HCT116 (cell line): ENCODE measurements at regions not wholly inside any gene's neighbourhood (a gene's known extent, or its start where the extent isn't known, plus 50 kb on each side); places are given as distances from the start of the nearest gene placed in this dataset.

ENCODE experiments used
- ATAC-seq: fragments of 200-7000 bp; cut with Tn5 transposase; 2 replicates; pipeline ENCODE4 v1.9.1; 2020; ENCODE audit warnings: mild to moderate bottlenecking, moderate library complexity
- BruUV-seq: library from RNA; stranded (reverse); fragments of 400-500 nt; replicated peaks from 2 replicates; lab custom pipeline; 2021; lab: Mats Ljungman, UMichigan
- CTCF ChIA-PET: fragments of 300-600 bp; sonication (Branson Sonifier 250); formaldehyde crosslinking; loops from one replicate; lab custom pipeline; 2021; ENCODE audit warnings: antibody characterized with exemption; lab: Charles Lee
- POLR2A ChIA-PET: fragments of 300-600, 350-600 bp; sonication (Branson Sonifier 250); formaldehyde crosslinking; loops from one replicate; lab custom pipeline; 2021; ENCODE audit warnings: antibody characterized with exemption; lab: Charles Lee
- RAD21 ChIA-PET, 2 experiments: fragments of 300-600 bp; sonication (Branson Sonifier 250); formaldehyde crosslinking; loops; one replicate each; lab custom pipeline; 2023; ENCODE audit warnings: low total read pairs in 2 of 2; ENCODE audit not compliant: uncharacterized antibody in 2 of 2, unreplicated experiment in 2 of 2, low non-redundant PET in 1 of 2; lab: Charles Lee
- DNase-seq: peaks from one replicate; pipeline ENCODE4 v3.0.0-alpha.2; 2010; ENCODE audit warnings: low read depth, low spot score
- H2AFZ ChIP-seq: fragments of 200-600 bp; shearing (Covaris generic), sonication (generic); 2 replicates; pipeline ENCODE4 v1.6.1; 2017; ENCODE audit warnings: low read depth, mixed run types, mixed read lengths, antibody characterized with exemption, low read length; ENCODE audit not compliant: poor library complexity, severe bottlenecking
- H3K27ac ChIP-seq: 2 replicates; pipeline ENCODE4 v1.5.1; 2012; ENCODE audit warnings: low read depth, low read length
- H3K27me3 ChIP-seq: fragments of 200-600 bp; sonication (generic); 2 replicates; pipeline ENCODE4 v1.6.1; 2016; ENCODE audit warnings: mixed run types, low read length, mixed read lengths; ENCODE audit not compliant: insufficient read depth
- H3K36me3 ChIP-seq, 2 experiments: fragments of 200-500 bp in 1 of 2; fragments of 200-600 bp in 1 of 2; sonication (Bioruptor generic) in 1 of 2; sonication (generic) in 1 of 2; 2 replicates each; pipeline versions ENCODE4 v1.5.1 to v1.6.1; 2014 to 2016; ENCODE audit warnings: low read length in 2 of 2, inconsistent platforms in 1 of 2, mixed read lengths in 1 of 2, mixed run types in 1 of 2; ENCODE audit not compliant: insufficient read depth in 2 of 2, control insufficient read depth in 1 of 2
- H3K4me1 ChIP-seq, 2 experiments: fragments of 200-600 bp in 1 of 2; sonication (generic) in 1 of 2; 2 replicates each; pipeline versions ENCODE4 v1.5.1 to v1.6.1; 2012 to 2017; ENCODE audit warnings: low read length in 2 of 2, inconsistent platforms in 1 of 2, mild to moderate bottlenecking in 1 of 2, mixed read lengths in 1 of 2, mixed run types in 1 of 2, moderate library complexity in 1 of 2; ENCODE audit not compliant: insufficient read depth in 2 of 2, control insufficient read depth in 1 of 2
- H3K4me2 ChIP-seq: fragments of 200-600 bp; sonication (generic); 2 replicates; pipeline ENCODE4 v1.6.1; 2017; ENCODE audit warnings: mixed run types, low read length, mixed read lengths
- H3K4me3 ChIP-seq, 2 experiments: fragments of 200-600 bp in 1 of 2; sonication (generic) in 1 of 2; replicated peaks in 1 of 2; 2 replicates each; pipeline ENCODE4 v1.5.1; 2011 to 2016; ENCODE audit warnings: low read length in 2 of 2, control low read depth in 1 of 2, low read depth in 1 of 2, mild to moderate bottlenecking in 1 of 2, mixed read lengths in 1 of 2, mixed run types in 1 of 2
- H3K79me2 ChIP-seq: fragments of 200-600 bp; sonication (generic); 2 replicates; pipeline ENCODE4 v1.6.1; 2017; ENCODE audit warnings: mild to moderate bottlenecking, mixed run types, low read length, moderate library complexity, mixed read lengths; ENCODE audit not compliant: insufficient read depth
- H3K9ac ChIP-seq: fragments of 200-600 bp; sonication (generic); 2 replicates; pipeline ENCODE4 v1.6.1; 2016; ENCODE audit warnings: low read length, mixed read lengths
- H3K9me2 ChIP-seq: fragments of 200-600 bp; sonication (generic), shearing (Covaris generic); 2 replicates; pipeline ENCODE4 v1.6.1; 2017; ENCODE audit warnings: mixed run types, mild to moderate bottlenecking, moderate library complexity; ENCODE audit not compliant: insufficient read depth
- H3K9me3 ChIP-seq, 2 experiments: fragments of 200-500 bp in 1 of 2; fragments of 200-600 bp in 1 of 2; sonication (Bioruptor generic) in 1 of 2; sonication (generic) in 1 of 2; 2 replicates each; pipeline ENCODE4 v1.6.1; 2014 to 2017; ENCODE audit warnings: low read length in 2 of 2, mixed read lengths in 2 of 2, inconsistent platforms in 1 of 2, low read depth in 1 of 2, mild to moderate bottlenecking in 1 of 2, mixed run types in 1 of 2, moderate library complexity in 1 of 2; ENCODE audit not compliant: control insufficient read depth in 1 of 2, insufficient read depth in 1 of 2
- H4K20me1 ChIP-seq: fragments of 200-600 bp; sonication (generic), shearing (Covaris generic); 2 replicates; pipeline ENCODE4 v1.6.1; 2017; ENCODE audit warnings: mixed run types, mild to moderate bottlenecking, moderate library complexity; ENCODE audit not compliant: insufficient read depth
- CEBPB ChIP-seq: IDR thresholded peaks from 2 replicates; pipeline ENCODE4 v1.6.1; 2012; ENCODE audit warnings: low read depth
- CTCF ChIP-seq, 3 experiments: fragments of 200-600 bp in 1 of 3; sonication (generic) in 1 of 3; IDR thresholded peaks in 2 of 3; conservative IDR thresholded peaks in 1 of 3; 2 replicates each; pipeline ENCODE4 v1.5.1; 2012 to 2017; ENCODE audit warnings: low read depth in 2 of 3, low read length in 2 of 3, antibody characterized with exemption in 1 of 3, borderline replicate concordance in 1 of 3, control low read depth in 1 of 3, mild to moderate bottlenecking in 1 of 3, mixed read lengths in 1 of 3, mixed run types in 1 of 3, moderate library complexity in 1 of 3; ENCODE audit not compliant: insufficient read depth in 1 of 3
- ELF1 ChIP-seq: IDR thresholded peaks from 2 replicates; pipeline ENCODE4 v1.6.1; 2012; ENCODE audit warnings: low read depth, borderline replicate concordance
- EZH2 ChIP-seq: fragments of 200-600 bp; sonication (generic); IDR thresholded peaks from 2 replicates; pipeline ENCODE4 v1.6.1; 2017; ENCODE audit warnings: antibody characterized with exemption, mixed run types
- EZH2phosphoT487 ChIP-seq: fragments of 200-600 bp; IDR thresholded peaks from 2 replicates; pipeline ENCODE4 v1.6.1; 2018; ENCODE audit warnings: antibody characterized with exemption, borderline replicate concordance
- JUND ChIP-seq: IDR thresholded peaks from 2 replicates; pipeline ENCODE4 v1.6.1; 2012
- POLR2AphosphoS5 ChIP-seq: IDR thresholded peaks from 2 replicates; pipeline ENCODE4 v1.6.1; 2011; ENCODE audit warnings: mild to moderate bottlenecking, low read depth, low read length, moderate library complexity
- REST ChIP-seq: IDR thresholded peaks from 2 replicates; pipeline ENCODE4 v1.6.1; 2012; ENCODE audit warnings: low read depth
- SIN3A ChIP-seq: IDR thresholded peaks from 2 replicates; pipeline ENCODE4 v1.6.1; 2012; ENCODE audit warnings: low read depth
- YY1 ChIP-seq: IDR thresholded peaks from 2 replicates; pipeline ENCODE4 v1.6.1; 2011; ENCODE audit warnings: low read length, low read depth, moderate library complexity, mild to moderate bottlenecking; ENCODE audit not compliant: insufficient replicate concordance; ENCODE audit errors: extremely low read depth
- intact Hi-C: fragments of 100-400 bp; cut with micrococcal nuclease; formaldehyde crosslinking; loops from 2 replicates; pipeline ENCODE4 v1.10.0; 2022
- TF ChIP-seq, protein P1 (sequence below): IDR thresholded peaks from 2 replicates; pipeline ENCODE4 v1.6.1; 2012

- ChIA-PET CTCF (interaction anchor here (4.1 kb wide), 1 partner anchor 334 kb away, joined by 32 read pairs; no protein-coding TSS in a partner anchor), RAD21 (no interaction called here), POLR2A (interaction anchor here (0.7 kb wide), 1 partner anchor 402 kb away, joined by 3 read pairs; no protein-coding TSS in a partner anchor)
- Histone ChIP-seq H3K27ac (no peak overlapping the region), H3K9me2 (no peaks in the 10 kb centered on the region), H3K9ac (no peak overlapping the region), H2AFZ (no peak overlapping the region), H3K9me3 (no peaks in the 10 kb centered on the region), H3K4me2 (no peak overlapping the region), H4K20me1 (no peaks in the 10 kb centered on the region), H3K4me3 (no peak overlapping the region), H3K27me3 (no peaks in the 10 kb centered on the region)
- no peak for DNase-seq
- TF ChIP-seq CTCF (IDR thresholded peaks at IDR 0.05 in 2 of 3, conservative IDR thresholded peaks at IDR 0.05 in 1 of 3; ENCODE audit: borderline replicate concordance in 1 of 3, insufficient read depth in 1 of 3, low read depth in 2 of 3, low read length in 2 of 3): no peak
- no peak for TF ChIP-seq POLR2AphosphoS5
- no peak for TF ChIP-seq REST
- no peak for TF ChIP-seq JUND
- TF ChIP-seq YY1: no peak
- TF ChIP-seq SIN3A: no peak
- TF ChIP-seq EZH2phosphoT487: no peak
- TF ChIP-seq CEBPB: no peak
- TF ChIP-seq EZH2: no peak
- no peak for TF ChIP-seq ELF1
- TF ChIP-seq, protein P1, sequence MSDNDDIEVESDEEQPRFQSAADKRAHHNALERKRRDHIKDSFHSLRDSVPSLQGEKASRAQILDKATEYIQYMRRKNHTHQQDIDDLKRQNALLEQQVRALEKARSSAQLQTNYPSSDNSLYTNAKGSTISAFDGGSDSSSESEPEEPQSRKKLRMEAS: no peak
- TF ChIP-seq, all 23 proteins: peak for 0
- H3K4me1 ChIP-seq: peaks cover 0 to 11% of the 10 kb centered on the region in 2 experiments; a peak in 2 of 4 replicates
- no peak for ATAC-seq
- intact Hi-C loops: loop anchor here (5.0 kb wide), 4 partner anchors 450 to 1035 kb away; no protein-coding TSS in a partner anchor
- H3K79me2 ChIP-seq: no peaks in the 10 kb centered on the region
- BruUV-seq: no TSS peak
- no peaks in the 10 kb centered on the region for H3K36me3 ChIP-seq
Observed at GRCh38 chr2:120677221-120677620, 58.4 kb upstream of the GLI2 start.
